ENCODE measurements at regions not wholly inside any gene's neighbourhood (a gene's known extent, or its start where the extent isn't known, plus 50 kb on each side); places are given as distances from the start of the nearest gene placed in this dataset.

GRCh38 chr11:134478611-134479010, 66.6 kb upstream of the B3GAT1 start:
- no peak for TF ChIP-seq POLR2AphosphoS5 (IDR thresholded peaks at IDR 0.05)
- TF ChIP-seq CTCF (IDR thresholded peaks at IDR 0.05): no peak
- no peak for TF ChIP-seq POLR2A (IDR thresholded peaks at IDR 0.05)
- no peak for TF ChIP-seq EP300 (IDR thresholded peaks at IDR 0.05)
